ENCODE measurements at regions not wholly inside any gene's neighbourhood (a gene's known extent, or its start where the extent isn't known, plus 50 kb on each side); places are given as distances from the start of the nearest gene placed in this dataset.

DNA sequence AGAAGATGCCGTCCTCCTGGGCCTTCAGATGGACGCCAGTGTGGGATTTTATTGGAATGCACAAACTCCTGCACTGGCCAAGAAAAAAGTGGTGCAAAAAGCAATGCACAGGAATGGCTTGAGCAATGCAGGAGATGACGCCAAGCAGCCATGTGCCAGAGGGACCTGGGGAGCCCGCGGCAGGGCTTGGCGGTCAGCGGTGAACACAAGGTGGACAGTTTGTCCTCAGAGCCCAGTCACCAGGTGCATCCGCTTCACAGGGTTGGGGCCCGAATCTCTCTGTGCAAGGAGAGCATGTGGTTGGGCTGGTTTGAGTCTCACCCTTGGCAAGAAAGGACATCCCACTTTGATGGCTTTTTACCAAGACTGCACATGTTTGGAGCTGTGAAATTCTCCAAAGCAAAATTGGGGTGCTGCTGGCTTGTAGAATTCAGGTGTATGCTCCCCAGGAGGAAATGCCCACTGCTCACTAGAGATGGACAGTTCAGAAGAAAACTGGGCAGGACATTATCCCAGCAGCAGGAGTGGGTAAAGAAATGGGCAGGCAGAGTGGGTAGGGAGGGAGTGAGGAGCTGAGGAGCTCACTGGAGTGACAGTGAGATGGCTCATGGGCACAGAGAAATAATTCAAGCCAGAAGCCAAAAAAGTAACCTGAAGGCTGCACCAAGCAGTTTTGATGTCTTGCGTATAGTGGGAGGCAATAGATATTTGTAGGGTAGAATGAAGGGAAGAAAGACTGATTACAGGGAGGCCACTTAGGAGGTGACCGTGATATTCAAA lies 463.9 kb downstream of the MTRR start (continued):
- TF ChIP-seq MAFK (IDR thresholded peaks at IDR 0.05; ENCODE audit: low read depth, low read length), result no peak
- TF ChIP-seq SAP30 (IDR thresholded peaks at IDR 0.05; ENCODE audit: insufficient read depth, insufficient replicate concordance, low read length), result no peak
- TF ChIP-seq PHF8 (conservative IDR thresholded peaks at IDR 0.05; ENCODE audit: low read depth, low read length), result no peak
- no peak for TF ChIP-seq SUZ12 (IDR thresholded peaks at IDR 0.05; ENCODE audit: low read length)

All from H1 (cell line).